ENCODE measurements at regions not wholly inside any gene's neighbourhood (a gene's known extent, or its start where the extent isn't known, plus 50 kb on each side); places are given as distances from the start of the nearest gene placed in this dataset.

GRCh38 chr6:76533661-76534060 lies 461.2 kb upstream of the IMPG1 start:
- TF ChIP-seq CTCF (IDR thresholded peaks at IDR 0.05) (no peak), POLR2A (IDR thresholded peaks at IDR 0.05) (no peak)

Data from Peyer's patch (tissue), 4 donors.